H1 (cell line): ENCODE measurements at regions not wholly inside any gene's neighbourhood (a gene's known extent, or its start where the extent isn't known, plus 50 kb on each side); places are given as distances from the start of the nearest gene placed in this dataset.

Experiments
- CTCF ChIA-PET: fragments of 300-600 bp; sonication (Branson Sonifier 250); formaldehyde crosslinking; loops from one replicate; lab custom pipeline; 2021; ENCODE audit not compliant: partially characterized antibody; lab: Charles Lee
- POLR2A ChIA-PET: fragments of 300-600 bp; sonication (Branson Sonifier 250); formaldehyde crosslinking; loops from one replicate; lab custom pipeline; 2021; ENCODE audit warnings: inconsistent platforms; ENCODE audit not compliant: partially characterized antibody; lab: Charles Lee
- DNase-seq, 2 experiments: peaks; one replicate each; pipeline versions ENCODE4 v3.0.0 to v3.0.0-alpha.2; 2010 to 2022; ENCODE audit warnings: low spot score in 2 of 2, low read depth in 1 of 2, mixed read lengths in 1 of 2
- FAIRE-seq: peaks from 2 replicates; lab custom pipeline; 2011; peaks lifted over from hg19 to GRCh38; lab: Jason Lieb, UNC
- H2AFZ ChIP-seq: 2 replicates; pipeline ENCODE4 v1.8.1; 2012; ENCODE audit warnings: low read length, inconsistent platforms
- H2AK5ac ChIP-seq: 2 replicates; pipeline ENCODE4 v1.6.1; 2013; ENCODE audit warnings: low read depth, low read length
- H2BK120ac ChIP-seq: replicated peaks from 2 replicates; pipeline ENCODE3; 2013; ENCODE audit warnings: low read depth, low read length, inconsistent platforms
- H2BK12ac ChIP-seq: 2 replicates; pipeline ENCODE4 v1.6.1; 2013; ENCODE audit warnings: low read depth, low read length
- H2BK15ac ChIP-seq: 2 replicates; pipeline ENCODE4 v1.6.1; 2013; ENCODE audit warnings: low read length
- H2BK20ac ChIP-seq: 2 replicates; pipeline ENCODE4 v1.6.1; 2013; ENCODE audit warnings: low read length
- H2BK5ac ChIP-seq: 2 replicates; pipeline ENCODE4 v1.6.1; 2013; ENCODE audit warnings: low read depth, low read length
- H3K14ac ChIP-seq: 2 replicates; pipeline ENCODE4 v1.6.1; 2013; ENCODE audit warnings: inconsistent platforms; ENCODE audit not compliant: insufficient read length
- H3K18ac ChIP-seq: 2 replicates; pipeline ENCODE4 v1.6.1; 2013; ENCODE audit warnings: low read length; ENCODE audit errors: extremely low read depth
- H3K23ac ChIP-seq: 2 replicates; pipeline ENCODE4 v1.6.1; 2013; ENCODE audit warnings: inconsistent platforms; ENCODE audit not compliant: insufficient read length
- H3K23me2 ChIP-seq: 2 replicates; pipeline ENCODE4 v1.6.1; 2013; ENCODE audit warnings: low read depth, low read length
- H3K27ac ChIP-seq: 2 replicates; pipeline ENCODE4 v1.6.1; 2011; ENCODE audit warnings: low read depth, low read length, inconsistent platforms
- H3K27me3 ChIP-seq, 4 experiments: replicated peaks in 1 of 4; 1 replicate in 1 of 4; 2 replicates in 3 of 4; pipeline versions ENCODE4 v1.6.1 to v1.8.1; 2011 to 2013; ENCODE audit warnings: low read length in 3 of 4, mild to moderate bottlenecking in 3 of 4, inconsistent platforms in 2 of 4, mixed read lengths in 2 of 4, moderate library complexity in 1 of 4; ENCODE audit not compliant: control insufficient read depth in 3 of 4, insufficient read depth in 3 of 4; ENCODE audit errors: extremely low read depth in 1 of 4
- H3K36me3 ChIP-seq, 4 experiments: 2 replicates each; pipeline versions ENCODE4 v1.6.1 to v1.8.1; 2011 to 2013; ENCODE audit warnings: mild to moderate bottlenecking in 4 of 4, low read length in 3 of 4, moderate library complexity in 2 of 4, control low read depth in 1 of 4, inconsistent platforms in 1 of 4; ENCODE audit not compliant: insufficient read depth in 4 of 4, control insufficient read depth in 2 of 4
- H3K4ac ChIP-seq: replicated peaks from 2 replicates; pipeline ENCODE3; 2013; ENCODE audit warnings: low read length, low read depth, mixed read lengths, inconsistent platforms; ENCODE audit not compliant: insufficient read length
- H3K4me1 ChIP-seq, 4 experiments: replicated peaks in 1 of 4; 1 replicate in 1 of 4; 2 replicates in 3 of 4; pipeline versions ENCODE4 v1.6.1 to v1.8.1; 2011 to 2013; ENCODE audit warnings: low read length in 3 of 4, inconsistent platforms in 2 of 4, mixed read lengths in 1 of 4; ENCODE audit not compliant: insufficient read depth in 4 of 4, control insufficient read depth in 3 of 4
- H3K4me2 ChIP-seq, 2 experiments: 2 replicates each; pipeline versions ENCODE4 v1.6.1 to v1.8.1; 2011 to 2013; ENCODE audit warnings: low read depth in 2 of 2, low read length in 2 of 2, control low read depth in 1 of 2, inconsistent platforms in 1 of 2, mild to moderate bottlenecking in 1 of 2; ENCODE audit not compliant: insufficient read depth in 1 of 2
- H3K4me3 ChIP-seq, 4 experiments: fragments of 200-600, 300-600 bp in 1 of 4; sonication (generic), shearing (Covaris generic), sonication (Bioruptor Twin) in 1 of 4; 2 replicates each; pipeline versions ENCODE4 v1.5.1 to v1.8.1; 2011 to 2016; ENCODE audit warnings: low read length in 4 of 4, low read depth in 3 of 4, control low read depth in 2 of 4, inconsistent platforms in 2 of 4, mild to moderate bottlenecking in 2 of 4, mixed read lengths in 1 of 4, moderate library complexity in 1 of 4; ENCODE audit not compliant: insufficient read depth in 2 of 4; ENCODE audit errors: extremely low read depth in 1 of 4
- H3K56ac ChIP-seq: replicated peaks from 2 replicates; pipeline ENCODE3; 2013; ENCODE audit warnings: low read depth, mild to moderate bottlenecking, mixed read lengths, low read length, inconsistent platforms; ENCODE audit not compliant: insufficient read length
- H3K79me1 ChIP-seq: 2 replicates; pipeline ENCODE4 v1.6.1; 2013; ENCODE audit warnings: low read depth, low read length, control low read depth
- H3K79me2 ChIP-seq, 2 experiments: 2 replicates each; pipeline versions ENCODE4 v1.6.1 to v1.8.1; 2012 to 2013; ENCODE audit warnings: low read length in 2 of 2, mild to moderate bottlenecking in 2 of 2, inconsistent platforms in 1 of 2; ENCODE audit not compliant: insufficient read depth in 2 of 2, control insufficient read depth in 1 of 2
- H3K9ac ChIP-seq, 4 experiments: replicated peaks in 1 of 4; 1 replicate in 1 of 4; 2 replicates in 3 of 4; pipeline versions ENCODE4 v1.6.1 to v1.8.1; 2011 to 2013; ENCODE audit warnings: low read depth in 3 of 4, low read length in 3 of 4, control low read depth in 2 of 4, mild to moderate bottlenecking in 2 of 4, moderate library complexity in 2 of 4, inconsistent platforms in 1 of 4; ENCODE audit errors: extremely low read depth in 1 of 4
- H3K9me3 ChIP-seq, 2 experiments: 2 replicates each; pipeline versions ENCODE4 v1.6.1 to v1.8.1; 2012 to 2013; ENCODE audit warnings: mild to moderate bottlenecking in 2 of 2, moderate library complexity in 2 of 2, control low read depth in 1 of 2, inconsistent platforms in 1 of 2, low read depth in 1 of 2, low read length in 1 of 2, mixed read lengths in 1 of 2; ENCODE audit not compliant: insufficient read depth in 2 of 2
- H4K20me1 ChIP-seq, 2 experiments: replicated peaks in 1 of 2; 2 replicates each; pipeline versions ENCODE3 to v1.8.1; 2011 to 2013; ENCODE audit warnings: inconsistent platforms in 2 of 2, low read length in 2 of 2, mild to moderate bottlenecking in 1 of 2; ENCODE audit not compliant: insufficient read depth in 2 of 2, control insufficient read depth in 1 of 2
- H4K5ac ChIP-seq: 2 replicates; pipeline ENCODE4 v1.6.1; 2013; ENCODE audit warnings: low read length, low read depth, mixed read lengths, inconsistent platforms; ENCODE audit not compliant: insufficient read length
- H4K8ac ChIP-seq: 2 replicates; pipeline ENCODE4 v1.8.0; 2013; ENCODE audit warnings: mild to moderate bottlenecking, moderate library complexity, low read length, inconsistent platforms; ENCODE audit not compliant: insufficient read depth; ENCODE audit errors: extremely low read depth
- H4K91ac ChIP-seq: replicated peaks from 2 replicates; pipeline ENCODE3; 2013; ENCODE audit warnings: low read length, mixed read lengths, inconsistent platforms; ENCODE audit not compliant: insufficient read length
- CHD1 ChIP-seq: IDR thresholded peaks from 2 replicates; pipeline ENCODE4 v1.6.1; 2012; ENCODE audit warnings: low read depth, low read length, improper control_type of control experiment
- WGBS, 2 experiments: shearing (Covaris generic) in 1 of 2; methylation state at CpG; one replicate each; pipeline versions ENCODE4 v1.1.6 to v1.1.7; 2013 to 2015; ENCODE audit warnings: low lambda C conversion rate in 2 of 2, mixed read lengths in 2 of 2, inconsistent platforms in 1 of 2, low coverage in 1 of 2, missing lambda C conversion rate in 1 of 2; ENCODE audit not compliant: insufficient replicate concordance in 2 of 2, insufficient coverage in 1 of 2, insufficient read length in 1 of 2; ENCODE audit errors: extremely low coverage in 1 of 2, missing lambda C conversion rate in 1 of 2; 5-methylcytosine and 5-hydroxymethylcytosine counted together

GRCh38 chr13:40230833-40231266 is 435.6 kb downstream of the FOXO1 start:
- no peak overlapping the region for H3K56ac ChIP-seq
- H3K79me2 ChIP-seq: no peaks in the 10 kb centered on the region
- H2AFZ ChIP-seq: no peak overlapping the region
- CTCF ChIA-PET: no interaction called here
- H4K91ac ChIP-seq: no peak overlapping the region
- no peak overlapping the region for H2BK12ac ChIP-seq
- H2BK5ac ChIP-seq: no peak overlapping the region
- no peaks in the 10 kb centered on the region for H4K20me1 ChIP-seq
- no peak overlapping the region for H3K9ac ChIP-seq
- H3K4me2 ChIP-seq: no peak overlapping the region
- no peak overlapping the region for H3K23ac ChIP-seq
- H2BK120ac ChIP-seq: no peak overlapping the region
- H3K9me3 ChIP-seq: no peaks in the 10 kb centered on the region
- no peak overlapping the region for H4K5ac ChIP-seq
- H3K4ac ChIP-seq: no peak overlapping the region
- no peak overlapping the region for H3K18ac ChIP-seq
- no peak overlapping the region for H4K8ac ChIP-seq
- POLR2A ChIA-PET: no interaction called here
- no peak for FAIRE-seq
- no peak overlapping the region for H2BK20ac ChIP-seq
- no peaks in the 10 kb centered on the region for H3K36me3 ChIP-seq
- no peak for DNase-seq
- H2AK5ac ChIP-seq: no peak overlapping the region
- WGBS, 2 experiments: 89% methylated on average over 3 of the region's 3 CpGs; no CpG with 5 or more reads in 1 of the 2 experiments
- no peak overlapping the region for H3K4me3 ChIP-seq
- TF ChIP-seq CHD1: no peak
- TF ChIP-seq, all 59 proteins: peak for 0
- no peaks in the 10 kb centered on the region for H3K23me2 ChIP-seq
- no peaks in the 10 kb centered on the region for H3K4me1 ChIP-seq
- H3K79me1 ChIP-seq: no peaks in the 10 kb centered on the region
- no peak overlapping the region for H3K14ac ChIP-seq
- no peaks in the 10 kb centered on the region for H3K27me3 ChIP-seq
- no peak overlapping the region for H3K27ac ChIP-seq
- H2BK15ac ChIP-seq: no peak overlapping the region
